Right renal cortex interstitium (tissue), 3 donors: ENCODE measurements at regions not wholly inside any gene's neighbourhood (a gene's known extent, or its start where the extent isn't known, plus 50 kb on each side); places are given as distances from the start of the nearest gene placed in this dataset.
A peak's percentile ranks its signal among the peaks of the same experiment; 100 is the strongest.
"Not testable (repeated sequence)": the region's sequence is repeated elsewhere in the genome, so short reads cannot be mapped to it uniquely, and the experiment has no call there.

Source experiments
- DNase-seq, 3 donors: peaks; one replicate each; pipeline ENCODE4 v3.0.0-alpha.2; 2013; ENCODE audit warnings: low read depth in 3 of 3, low spot score in 2 of 3

GRCh38 chr4:64216741-64217140 lies 192.5 kb downstream of the TECRL start:
- DNase-seq, result no peak

GRCh38 chr4:64205376-64205775 lies 203.9 kb downstream of the TECRL start:
- DNase-seq, result no peak

DNA sequence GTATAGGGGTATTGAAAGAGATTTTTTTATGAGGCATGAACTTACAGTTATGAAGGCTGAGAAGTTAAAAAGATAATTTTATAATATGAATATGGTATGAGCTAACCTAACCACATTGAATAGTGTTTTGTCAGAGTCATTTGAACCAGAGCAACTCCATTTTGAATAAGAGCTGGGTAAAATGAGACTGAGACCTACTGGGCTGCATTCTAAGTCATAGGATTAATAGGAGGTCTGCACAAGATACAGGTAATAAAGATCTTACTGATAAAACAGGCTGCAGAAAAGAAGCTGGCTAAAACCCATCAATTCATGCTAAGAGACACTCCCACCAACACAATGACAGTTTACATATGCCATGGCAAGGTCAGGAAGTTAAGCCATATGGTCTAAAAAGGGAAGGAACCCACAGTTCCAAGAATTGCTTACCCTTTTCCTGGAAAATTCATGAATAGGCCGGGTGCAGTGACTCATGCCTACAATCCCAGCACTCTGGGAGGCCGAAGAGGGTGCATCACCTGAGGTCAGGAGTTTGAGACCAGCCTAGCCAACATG lies 209.2 kb downstream of the TECRL start:
- no peak for DNase-seq

- DNase-seq, result no peak
These were observed 213.7 kb downstream of the TECRL start for GRCh38 chr4:64195582-64195981.

GRCh38 chr4:64192731-64193412 lies 216.4 kb downstream of the TECRL start:
- no peak for DNase-seq

GRCh38 chr4:64174247-64174882 lies 234.9 kb downstream of the TECRL start:
- no peak for DNase-seq

DNA sequence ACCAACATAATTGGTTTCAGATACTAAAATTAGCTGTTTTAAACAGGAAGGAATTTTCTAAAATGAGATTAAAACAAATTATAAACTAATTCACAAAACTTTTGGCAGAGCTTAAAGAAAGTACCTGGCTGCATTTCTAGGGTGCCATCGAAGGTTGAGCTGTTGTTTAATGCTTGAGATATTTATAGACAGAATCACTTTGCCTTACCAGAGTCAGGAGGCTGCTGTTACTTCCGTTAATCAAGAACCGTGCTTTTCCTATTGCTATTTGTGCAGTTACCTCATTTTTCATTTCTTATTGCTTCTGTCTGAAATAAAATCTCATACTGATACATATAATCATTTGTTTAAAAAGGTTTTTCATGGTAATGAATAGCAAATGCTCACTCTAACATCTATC lies 242.9 kb downstream of the TECRL start:
- no peak for DNase-seq

GRCh38 chr4:64158648-64159326 lies 250.5 kb downstream of the TECRL start:
- peak; percentile 27 to 47 (median 36) for DNase-seq

- DNase-seq, result no peak
These were observed 251.9 kb downstream of the TECRL start for GRCh38 chr4:64157397-64157796.

DNA sequence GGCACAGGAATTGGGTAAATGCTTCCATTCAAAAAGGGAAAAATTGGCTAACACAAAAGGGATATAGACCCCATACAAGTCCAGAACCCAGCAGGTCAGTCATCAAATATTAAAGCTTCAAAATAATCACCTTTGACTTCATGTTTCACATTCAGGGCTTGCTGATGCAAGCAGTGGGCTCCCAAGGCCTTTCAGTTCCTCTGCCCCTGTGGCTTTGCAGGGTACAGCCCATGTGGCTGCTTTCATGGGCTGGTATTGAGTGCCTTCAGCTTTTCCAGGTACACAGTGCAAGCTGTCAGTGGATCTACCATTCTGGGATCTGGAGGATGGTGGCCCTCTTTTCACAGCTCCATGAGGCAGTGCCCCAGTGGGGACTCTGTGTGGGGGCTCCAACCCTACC lies 253.0 kb downstream of the TECRL start:
- no peak for DNase-seq

DNA sequence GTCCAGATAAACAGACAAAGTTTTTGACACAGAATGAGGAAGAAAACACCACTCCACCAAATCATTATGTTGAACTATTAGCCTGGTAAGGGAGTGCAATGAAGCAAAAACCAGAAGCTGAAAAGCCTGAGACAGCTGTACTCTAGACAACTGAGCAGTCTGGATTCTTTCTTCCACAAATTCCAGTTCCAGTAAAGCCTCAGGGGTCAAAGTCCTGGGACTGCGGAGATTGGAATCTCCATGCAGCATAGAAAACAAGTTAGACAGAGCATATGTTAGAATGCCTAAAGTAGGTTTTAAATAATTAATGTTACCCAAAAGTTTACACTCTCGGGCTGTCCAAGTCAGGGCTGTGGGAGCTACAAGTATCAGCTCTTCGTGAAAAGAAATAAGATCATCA lies 263.2 kb downstream of the TECRL start:
- DNase-seq, result no peak

DNA sequence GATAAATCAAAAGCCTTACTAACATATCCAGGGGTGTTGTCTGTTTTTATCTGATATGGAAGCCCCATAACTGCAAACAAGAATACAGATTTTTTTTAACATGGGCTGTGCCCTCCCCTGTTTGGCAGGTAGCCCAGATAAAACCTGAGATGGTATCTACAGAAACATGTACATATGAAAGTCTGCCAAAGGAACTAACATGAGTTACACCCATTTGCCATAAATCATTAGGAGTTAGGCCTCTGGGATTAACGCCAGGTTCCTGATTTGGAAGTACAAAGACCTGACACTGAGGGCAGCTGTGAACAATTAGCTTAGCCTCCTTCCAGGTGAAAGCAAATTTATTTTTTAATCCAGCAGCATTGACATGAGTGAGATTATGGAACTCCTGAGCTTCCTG lies 264.3 kb downstream of the TECRL start:
- no peak for DNase-seq

DNA sequence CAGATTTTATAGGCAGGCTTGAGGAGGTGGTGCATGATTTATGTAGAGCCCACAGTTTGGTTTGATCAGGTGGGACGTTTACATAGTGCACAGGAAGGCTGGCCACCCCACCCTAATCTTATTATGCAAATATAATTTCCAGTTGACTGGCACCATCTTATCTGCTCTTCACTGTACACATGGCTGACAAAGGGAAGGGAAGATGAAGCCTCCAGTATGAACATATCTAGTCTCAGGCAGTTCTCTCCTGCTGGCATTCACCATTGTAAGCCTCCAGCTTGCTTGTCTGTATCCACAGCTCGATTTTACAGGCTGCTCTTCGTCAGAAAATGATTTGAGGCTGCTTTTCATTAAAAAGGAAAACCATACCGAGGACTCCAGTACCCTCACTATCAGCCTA lies 278.3 kb downstream of the TECRL start:
- no peak for DNase-seq

- DNase-seq, result no peak
These were observed 283.9 kb downstream of the TECRL start for GRCh38 chr4:64125354-64125753.

DNA sequence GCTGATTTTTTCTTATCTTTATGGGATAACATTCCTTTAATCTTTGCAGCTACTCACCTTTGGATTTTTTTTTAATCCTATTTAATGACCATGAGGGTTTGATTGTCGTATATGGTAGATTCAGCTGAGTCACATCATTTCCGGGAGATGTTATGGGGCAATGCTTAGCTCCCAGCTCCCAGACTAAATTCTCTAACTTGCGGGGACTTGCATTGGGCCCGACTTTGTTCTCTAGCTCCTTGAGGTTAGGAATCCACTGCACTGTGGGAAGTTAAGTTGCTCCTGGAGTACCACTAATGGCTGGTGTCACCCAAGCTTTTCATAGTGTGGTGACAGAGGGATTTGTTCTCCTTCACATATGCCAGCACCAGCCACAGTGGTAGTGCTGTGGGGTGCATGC lies 287.4 kb downstream of the TECRL start:
- DNase-seq, result no peak

- no peak for DNase-seq
These were observed 303.3 kb downstream of the TECRL start for GRCh38 chr4:64105903-64106302.

DNA sequence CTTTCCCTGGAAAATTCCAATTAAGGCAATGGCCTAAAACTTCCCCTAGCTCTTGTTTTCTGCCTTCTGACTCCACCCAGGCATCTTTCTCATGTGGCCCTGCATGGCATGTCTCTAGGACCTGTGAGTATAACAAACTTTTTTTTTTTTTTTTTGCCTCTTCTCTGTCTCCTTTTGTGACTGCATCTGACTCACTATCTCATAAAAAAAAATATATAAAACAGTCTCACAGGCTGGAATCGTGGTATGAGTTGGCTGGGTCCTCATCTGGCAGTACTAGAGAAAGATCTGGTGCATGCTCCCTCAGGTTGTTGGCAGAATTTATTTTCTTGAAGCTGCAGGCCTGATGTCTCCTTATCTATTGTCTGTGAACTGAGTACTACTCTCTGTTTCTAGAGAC lies 313.9 kb downstream of the TECRL start:
- no peak for DNase-seq

DNA sequence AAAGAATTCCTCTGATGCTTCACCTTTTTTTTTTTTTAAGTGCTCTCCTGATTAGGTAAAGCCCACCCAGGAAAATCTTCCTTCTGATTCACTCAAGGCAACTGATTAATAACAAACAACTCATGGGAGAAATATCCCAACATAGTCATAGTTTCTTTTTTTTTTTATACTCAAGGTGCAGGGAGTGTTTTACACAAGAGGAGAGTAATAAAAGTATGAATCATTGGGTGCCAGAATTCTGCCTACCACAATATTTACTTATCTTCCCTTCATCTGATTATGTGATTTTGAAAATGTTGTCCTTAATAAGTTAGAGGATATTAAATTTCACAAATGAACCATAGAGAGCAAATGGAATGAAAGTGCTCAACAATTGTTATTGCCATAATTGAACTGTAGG lies 329.9 kb downstream of the TECRL start:
- no peak for DNase-seq

GRCh38 chr4:64068096-64068495 lies 341.2 kb downstream of the TECRL start:
- no peak for DNase-seq

DNA sequence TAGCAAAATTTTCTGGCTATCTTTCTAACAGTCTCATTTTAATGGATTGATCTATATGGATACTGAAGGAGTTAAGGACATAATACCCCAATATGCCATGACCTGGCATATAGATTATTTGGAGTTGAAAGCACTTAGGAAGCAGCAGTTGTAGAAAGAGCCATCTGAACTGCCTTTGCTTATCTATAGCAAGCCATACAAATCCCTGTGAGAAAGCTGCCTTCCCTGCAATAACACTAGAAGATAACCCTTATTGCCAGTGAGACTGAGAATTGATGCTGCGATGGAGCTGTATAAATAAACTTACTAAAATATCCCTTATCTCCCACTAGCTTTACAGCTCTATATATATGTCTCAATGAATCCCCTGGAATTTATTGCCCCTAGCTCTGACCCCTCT lies 346.3 kb downstream of the TECRL start:
- no peak for DNase-seq

DNA sequence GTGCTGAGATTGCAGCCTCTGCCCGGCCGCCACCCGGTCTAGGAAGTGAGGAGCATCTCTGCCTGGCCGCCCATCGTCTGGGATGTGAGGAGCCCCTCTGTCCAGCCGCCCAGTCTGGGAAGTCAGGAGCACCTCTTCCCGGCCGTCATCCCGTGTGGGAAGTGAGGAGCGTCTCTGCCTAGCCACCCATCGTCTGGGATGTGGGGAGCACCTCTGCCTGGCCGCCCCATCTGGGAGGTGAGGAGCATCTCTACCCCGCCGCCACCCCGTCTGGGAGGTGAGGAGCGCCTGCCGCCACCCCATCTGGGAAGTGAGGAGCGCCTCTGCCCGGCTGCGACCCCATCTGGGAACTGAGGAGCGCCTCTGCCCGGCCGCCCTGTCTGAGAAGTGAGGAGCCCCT lies 372.2 kb downstream of the TECRL start:
- not testable (repeated sequence) for DNase-seq

DNA sequence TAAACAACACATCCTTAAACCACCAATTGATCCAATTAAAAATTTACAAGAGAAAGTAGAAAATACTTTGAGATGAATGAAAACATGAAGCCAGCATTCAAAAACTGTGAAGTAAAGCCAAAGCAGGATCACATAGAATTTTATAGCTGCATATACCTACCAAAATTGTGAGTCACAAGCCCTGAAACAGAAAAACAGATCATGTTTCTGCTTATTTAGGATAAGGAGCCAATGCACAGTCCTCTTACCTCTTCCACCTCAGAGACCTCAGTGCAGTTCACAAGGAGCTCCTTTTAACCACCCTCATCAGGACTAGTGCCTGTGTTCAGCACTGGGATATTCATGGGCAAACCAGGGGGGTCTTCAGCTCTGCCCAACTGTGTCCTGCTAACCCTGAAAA lies 386.7 kb downstream of the TECRL start:
- DNase-seq, result no peak
